ENCODE measurements at regions not wholly inside any gene's neighbourhood (a gene's known extent, or its start where the extent isn't known, plus 50 kb on each side); places are given as distances from the start of the nearest gene placed in this dataset.

DNA sequence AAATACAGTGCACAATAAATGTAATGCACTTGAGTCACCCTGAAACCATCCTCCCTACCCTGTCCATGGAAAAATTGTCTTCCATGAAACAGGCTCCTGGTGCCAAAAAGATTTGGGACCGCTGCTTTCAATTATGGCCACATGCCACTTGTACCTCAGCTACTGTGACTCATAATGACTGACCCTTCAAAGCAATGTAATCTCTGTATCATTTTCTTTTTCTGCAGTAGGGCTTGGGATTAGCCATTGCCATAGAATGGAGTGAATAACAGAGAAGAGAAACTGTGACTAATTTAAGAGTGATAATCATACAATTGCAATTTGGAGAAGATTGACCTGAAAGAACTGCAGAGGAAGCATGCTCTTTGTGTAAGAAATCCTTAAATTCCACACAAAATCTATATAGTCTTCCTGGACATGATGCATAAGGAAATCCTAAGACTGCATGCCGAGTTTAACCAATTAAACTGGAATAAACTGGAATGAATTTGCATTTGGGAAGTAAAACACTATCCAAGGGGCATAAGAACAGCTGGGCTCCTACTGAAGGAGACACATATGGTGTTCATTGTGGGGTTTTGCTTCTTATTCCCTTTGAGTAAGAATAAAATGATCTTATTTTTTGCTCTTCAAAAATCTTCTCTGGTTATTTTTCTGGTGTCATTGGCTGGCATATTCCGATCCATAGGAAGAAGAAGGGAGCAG lies 59.5 kb upstream of the SLC7A1 start:
- DNase-seq = no peak

DNA sequence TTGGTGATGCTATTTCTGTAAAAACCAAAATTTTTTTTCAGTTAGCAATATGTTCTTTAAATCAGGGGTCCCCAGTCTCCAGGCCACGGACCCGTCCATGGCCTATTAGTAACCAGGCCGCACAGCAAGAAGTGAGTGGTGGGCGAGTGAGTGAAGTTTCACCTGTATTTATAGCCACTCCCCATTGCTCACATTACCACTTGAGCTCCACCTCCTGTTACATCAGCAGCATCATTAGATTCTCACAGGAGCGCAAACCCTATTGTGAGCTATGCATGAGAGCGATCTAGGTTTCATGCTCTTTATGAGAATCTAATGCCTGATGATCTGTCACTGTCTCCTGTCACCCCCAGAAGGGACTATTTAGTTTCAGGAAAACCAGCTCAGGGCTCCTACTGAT lies 58.9 kb upstream of the SLC7A1 start:
- no peak for DNase-seq

DNA sequence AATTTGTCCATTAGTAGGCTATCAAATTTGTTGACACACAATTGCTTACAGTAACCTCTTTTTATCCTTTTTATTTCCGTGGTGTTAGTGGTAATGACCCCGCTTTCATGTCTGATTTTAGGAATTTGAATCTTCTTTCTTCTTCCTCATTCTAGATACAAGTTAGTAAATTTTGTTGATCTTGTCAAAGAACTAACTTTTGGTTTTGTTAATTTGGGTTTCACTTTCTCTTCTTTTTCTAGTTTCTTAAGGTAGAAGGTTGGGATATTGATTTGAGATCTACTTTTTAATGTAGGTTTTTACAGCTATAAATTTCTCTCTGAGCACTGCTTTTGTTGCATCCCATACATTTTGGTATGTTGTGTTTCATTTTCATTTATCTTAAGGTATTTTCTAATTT lies 53.3 kb upstream of the SLC7A1 start:
- DNase-seq = no peak

Data from NCI-H2029 treated with DMSO at 0.1 percent for 48 hours (cell line).